HG02759 (cell line): ENCODE measurements at regions not wholly inside any gene's neighbourhood (a gene's known extent, or its start where the extent isn't known, plus 50 kb on each side); places are given as distances from the start of the nearest gene placed in this dataset.
"Not testable (repeated sequence)": the region's sequence is repeated elsewhere in the genome, so short reads cannot be mapped to it uniquely, and the experiment has no call there.

Experiments
- ATAC-seq: cut with Tn5 transposase; IDR thresholded peaks from one replicate; pipeline ENCODE4 v1.9.1; 2021; ENCODE audit warnings: mild to moderate bottlenecking, moderate library complexity; ENCODE audit not compliant: unreplicated experiment

DNA sequence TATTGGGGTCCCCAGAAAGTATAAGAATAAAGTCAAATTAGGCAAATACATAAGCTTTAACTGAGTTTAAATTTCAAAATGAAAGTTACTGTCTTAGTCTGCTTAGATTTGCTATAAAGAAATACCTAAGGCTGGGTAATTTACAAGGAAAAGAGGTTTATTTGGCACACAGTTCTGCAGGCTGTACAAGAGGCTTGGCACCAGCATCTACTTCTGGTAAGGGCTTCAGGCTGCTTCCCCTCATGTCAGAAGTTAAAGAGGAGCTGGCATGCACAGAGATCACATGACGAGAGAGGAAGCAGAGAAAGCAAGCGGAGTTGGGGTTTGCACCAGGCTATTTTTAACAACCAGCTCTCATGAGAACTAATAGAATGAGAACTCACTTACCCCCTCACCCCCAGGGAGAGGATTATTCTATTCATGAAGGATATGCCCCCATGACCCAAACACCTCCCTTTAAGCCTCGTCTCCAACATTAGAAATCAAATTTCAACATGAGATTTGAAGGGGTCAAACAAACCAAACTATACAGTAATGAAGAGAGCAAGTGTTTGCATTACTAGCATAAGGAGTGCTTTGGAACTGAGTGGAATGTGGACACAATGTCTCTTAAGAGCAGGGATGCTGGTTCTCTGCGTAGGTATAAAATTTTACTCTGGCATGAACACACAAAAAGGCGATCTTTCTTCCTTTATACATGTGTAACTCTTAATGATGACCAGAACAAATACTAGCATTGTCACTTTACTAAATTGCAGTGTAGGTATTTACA, 292.8 kb upstream of the PMFBP1 start:
- no peak for ATAC-seq

DNA sequence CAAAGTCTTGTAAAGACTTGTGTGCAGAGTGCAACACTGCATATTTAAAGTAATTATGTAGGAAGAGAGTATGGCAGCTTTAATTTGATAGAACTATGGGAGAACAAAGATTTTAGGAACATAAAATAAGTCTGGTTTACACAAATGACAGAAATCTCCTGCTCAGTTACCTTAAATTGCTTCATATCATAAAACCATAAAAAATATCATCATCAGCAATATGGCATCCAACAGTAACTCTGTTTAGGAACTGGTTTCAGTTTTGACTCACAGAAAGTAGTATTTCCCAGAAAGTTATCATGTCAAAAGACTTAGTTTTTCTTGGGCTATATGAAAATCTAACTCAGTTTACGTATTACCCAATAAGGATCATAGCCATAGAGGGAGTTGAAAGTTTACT, 292.1 kb upstream of the PMFBP1 start:
- ATAC-seq = no peak

DNA sequence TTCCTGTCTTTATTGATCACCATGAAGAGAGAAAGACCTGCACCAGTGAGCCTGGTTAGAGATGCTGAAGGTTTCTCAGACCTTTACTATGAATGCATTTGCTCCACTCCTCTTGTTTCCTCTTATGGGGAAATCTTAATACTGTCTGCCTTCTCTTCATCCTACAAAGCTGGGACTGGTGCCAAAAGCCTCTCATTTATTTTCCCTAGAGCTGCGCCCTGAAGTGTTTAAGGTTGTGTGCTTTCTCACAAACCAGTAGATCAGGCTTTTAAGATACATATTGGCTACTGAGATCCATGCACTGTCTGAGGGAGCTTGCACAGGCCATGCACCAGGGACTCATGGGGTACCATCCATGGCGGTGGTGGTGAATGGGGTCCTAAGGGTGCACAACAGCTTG, 286.1 kb upstream of the PMFBP1 start:
- ATAC-seq = no peak

DNA sequence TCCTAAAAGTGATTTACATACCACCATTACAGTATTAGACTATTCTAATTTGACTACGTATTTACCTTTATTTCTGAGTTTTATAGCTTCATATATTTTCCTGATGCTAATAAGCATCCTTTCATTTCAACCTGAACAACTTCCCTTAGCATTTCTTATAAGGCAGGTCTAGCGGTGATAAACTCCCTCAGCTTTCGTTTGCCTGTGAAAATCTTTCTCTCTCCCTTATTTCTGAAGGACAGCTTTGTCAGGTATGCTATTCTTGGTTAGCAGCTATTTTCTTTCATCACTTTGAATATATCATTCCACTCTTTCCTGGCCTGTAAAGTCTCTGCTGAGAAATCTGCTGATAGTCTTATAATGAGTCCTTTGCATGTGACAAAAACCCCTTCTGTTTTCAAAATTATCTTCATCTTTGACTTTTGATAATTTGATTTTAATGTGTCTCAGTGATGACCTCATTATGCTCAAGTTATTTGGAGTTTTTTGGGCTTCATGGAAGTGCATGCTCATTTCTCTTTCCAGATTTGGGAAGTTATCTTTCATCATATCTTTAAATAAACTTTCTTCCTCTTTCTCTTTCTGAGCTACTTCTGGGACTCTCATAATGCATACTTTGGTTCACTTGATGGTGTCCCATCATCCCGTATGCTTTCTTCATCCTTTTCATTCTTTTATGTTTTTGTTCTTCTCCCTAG, 285.4 kb upstream of the PMFBP1 start:
- ATAC-seq = no peak

DNA sequence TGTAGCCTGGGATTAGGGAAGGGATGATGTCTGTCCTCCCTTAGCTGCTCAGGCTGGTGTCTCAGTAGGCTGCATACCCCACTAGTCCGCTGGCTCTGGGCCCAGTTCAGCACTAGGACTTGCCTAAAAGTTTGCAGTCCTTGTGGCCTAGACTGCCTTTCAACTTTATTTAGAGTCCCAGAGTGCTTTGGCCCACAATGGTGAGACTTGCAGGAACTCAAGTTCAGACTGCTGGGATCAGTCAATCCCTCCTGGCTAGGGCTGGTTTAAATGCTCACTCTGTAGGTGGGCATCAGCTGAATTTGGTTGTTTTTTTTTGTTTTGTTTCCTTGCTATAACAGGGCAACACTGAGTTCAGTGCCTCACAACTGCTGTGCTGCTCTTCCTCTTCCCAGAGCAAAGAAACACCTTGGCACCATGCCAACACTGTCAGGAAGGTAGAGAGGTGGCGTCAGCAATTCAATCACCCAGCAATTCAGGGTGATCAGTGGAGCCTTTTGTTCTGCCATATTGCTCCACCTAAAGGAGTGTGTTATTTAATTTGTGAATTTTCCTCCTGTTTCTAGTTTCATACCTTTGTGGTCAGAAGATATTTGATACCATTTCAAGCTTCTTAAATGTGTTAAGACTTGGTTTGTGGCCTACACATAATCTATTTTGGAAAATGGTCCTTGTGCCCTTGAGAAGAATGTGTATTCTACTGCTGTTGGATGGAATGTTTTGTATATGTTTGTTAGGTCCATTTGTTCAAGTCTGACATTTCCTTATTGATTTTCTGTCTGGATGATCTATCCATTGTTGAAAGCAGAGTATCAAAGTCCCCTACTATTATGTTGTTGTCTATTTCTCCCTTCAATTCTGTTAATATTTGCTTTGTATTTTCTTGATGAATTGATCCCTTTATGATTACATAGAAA, 284.0 kb upstream of the PMFBP1 start:
- ATAC-seq = no peak

DNA sequence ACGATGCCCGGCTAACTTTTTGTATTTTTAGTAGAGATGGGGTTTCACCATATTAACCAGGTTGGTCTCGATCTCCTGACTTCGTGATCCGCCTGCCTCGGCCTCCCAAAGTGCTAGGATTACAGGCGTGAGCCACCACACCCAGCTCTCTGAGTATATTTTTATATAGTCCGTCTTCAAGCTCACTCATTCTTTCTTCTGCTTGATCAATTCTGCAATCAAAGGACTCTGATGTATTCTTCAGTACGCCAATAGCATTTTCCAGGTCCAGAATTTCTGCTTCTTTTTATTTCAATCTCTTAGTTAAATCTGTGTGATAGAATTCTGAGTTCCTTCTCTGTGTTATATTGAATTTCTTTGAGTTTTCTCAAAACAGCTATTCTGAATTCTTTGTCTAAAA, 281.9 kb upstream of the PMFBP1 start:
- ATAC-seq = not testable (repeated sequence)

DNA sequence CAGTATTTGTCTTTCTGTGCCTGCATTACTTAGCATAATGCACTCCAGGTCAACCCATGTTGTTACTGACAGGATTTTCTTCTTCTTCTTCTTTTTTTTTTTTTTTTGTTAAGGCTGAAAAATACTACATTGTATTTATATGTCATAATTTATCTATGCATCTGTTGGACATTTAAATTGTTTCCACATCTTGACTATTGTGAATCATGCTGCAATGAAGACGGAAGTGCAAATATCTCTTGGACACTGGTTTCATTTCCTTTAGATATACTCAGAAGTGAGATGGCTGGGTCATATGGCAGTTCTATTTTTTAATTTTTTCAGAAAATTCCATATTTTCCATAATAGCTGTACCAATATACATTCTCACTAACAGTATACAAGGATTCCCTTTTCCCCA, 272.7 kb upstream of the PMFBP1 start:
- no peak for ATAC-seq

DNA sequence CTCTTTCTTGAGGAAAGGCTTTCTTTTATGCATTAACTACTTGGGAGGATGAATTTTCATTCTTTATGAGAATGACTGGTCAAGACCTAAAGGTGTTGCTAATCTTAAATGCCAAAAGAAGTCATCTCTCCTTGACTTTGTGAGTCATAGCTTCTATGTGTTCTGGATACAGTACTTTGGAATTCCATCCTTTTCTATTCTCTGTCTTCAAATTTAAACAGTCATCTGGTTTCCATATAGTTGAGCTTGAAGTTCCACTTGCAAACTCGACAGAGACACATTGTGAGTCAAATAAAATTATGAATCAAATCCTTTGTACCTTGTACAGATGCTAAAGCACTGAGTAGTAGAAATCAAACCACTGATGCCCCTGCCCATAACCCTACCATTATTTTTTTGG, 271.9 kb upstream of the PMFBP1 start:
- no peak for ATAC-seq

DNA sequence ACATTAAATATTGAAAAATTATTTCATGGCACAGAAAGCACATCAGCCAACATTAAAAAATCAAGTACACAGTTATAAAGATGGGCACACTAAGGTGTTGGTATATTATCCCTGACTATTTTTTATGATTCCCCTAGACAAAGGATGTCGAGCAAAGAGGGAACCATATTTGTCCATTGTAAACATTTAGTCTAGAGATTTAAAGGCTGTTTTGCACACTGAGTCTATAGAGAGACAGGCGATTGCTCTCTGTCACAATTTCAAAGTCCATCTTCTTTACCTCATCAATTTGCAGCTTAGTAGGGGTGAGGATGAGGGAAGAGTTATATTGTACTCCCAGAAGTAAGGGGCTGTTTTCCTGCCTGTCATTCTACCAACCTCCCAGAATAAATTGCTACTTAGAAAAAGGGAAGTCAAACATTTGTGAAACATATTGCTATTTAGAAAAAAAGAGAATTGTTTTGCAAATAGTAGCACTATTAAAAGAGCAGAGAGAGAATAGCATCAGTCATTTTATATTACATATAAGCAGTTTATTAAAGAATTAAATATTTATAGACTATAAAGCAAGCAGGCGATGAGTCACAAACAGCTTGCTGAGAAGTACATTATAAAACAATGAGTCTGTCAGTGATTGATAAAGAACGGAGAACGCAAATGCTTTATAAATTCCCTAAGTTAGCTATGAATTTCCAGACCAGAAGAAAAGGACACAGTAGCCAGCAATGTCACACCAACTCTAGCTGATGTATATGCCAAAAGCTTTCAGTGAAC, 270.6 kb upstream of the PMFBP1 start:
- no peak for ATAC-seq

DNA sequence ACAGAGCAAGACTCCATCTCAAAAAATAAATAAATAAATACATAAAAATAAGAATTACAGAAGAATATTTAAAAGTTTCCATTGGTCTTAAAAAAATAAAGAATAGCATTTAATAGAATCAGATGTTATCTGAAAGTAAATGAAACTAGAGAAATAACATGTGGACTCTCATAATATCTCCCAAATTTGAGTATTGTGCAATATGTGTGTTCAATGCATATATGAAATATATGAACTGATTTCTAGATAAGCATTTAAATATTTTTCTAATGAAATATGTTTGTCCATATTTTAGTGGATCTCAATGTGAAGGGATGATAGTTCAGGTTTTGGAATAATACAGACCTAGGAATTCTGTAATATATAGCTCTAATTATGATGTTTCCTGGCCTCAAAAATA, 265.9 kb upstream of the PMFBP1 start:
- no peak for ATAC-seq

DNA sequence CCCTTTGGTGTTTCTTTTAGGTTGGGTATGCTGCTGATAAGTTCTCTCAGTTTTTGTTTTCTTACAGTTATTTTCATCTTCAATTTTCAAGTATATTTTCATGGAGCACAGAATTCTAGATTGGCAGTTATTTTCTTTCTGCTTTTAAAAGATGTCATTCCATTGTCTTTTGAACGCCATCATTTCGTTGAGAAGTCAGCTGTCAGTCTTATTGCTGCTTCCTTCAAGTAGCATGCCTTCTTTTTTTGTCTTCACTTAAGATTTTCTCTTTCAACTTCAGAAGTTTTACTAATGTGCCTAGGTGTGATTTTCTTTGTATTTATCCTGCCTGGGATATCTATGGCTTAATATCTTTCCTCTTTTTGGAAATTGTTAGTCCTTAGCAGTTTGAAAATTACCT, 262.2 kb upstream of the PMFBP1 start:
- no peak for ATAC-seq

DNA sequence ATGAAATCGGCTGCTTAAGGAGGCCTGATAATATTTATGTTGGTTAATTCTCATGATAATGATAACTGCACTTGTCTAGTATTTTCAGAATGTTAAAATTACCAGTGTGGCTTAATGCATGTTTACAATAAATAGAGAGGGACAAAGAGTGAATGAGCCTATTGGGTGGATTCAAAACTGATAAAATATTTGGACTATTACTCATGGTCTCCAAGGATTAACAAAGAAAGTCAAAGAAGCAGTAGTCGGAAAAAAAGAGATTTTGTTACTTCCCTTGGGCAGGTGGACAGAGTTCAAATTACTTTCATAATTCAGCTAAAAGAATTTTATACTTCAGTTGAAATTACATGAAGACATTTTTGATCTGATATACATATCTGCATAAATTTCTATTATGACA, 258.2 kb upstream of the PMFBP1 start:
- ATAC-seq = no peak

DNA sequence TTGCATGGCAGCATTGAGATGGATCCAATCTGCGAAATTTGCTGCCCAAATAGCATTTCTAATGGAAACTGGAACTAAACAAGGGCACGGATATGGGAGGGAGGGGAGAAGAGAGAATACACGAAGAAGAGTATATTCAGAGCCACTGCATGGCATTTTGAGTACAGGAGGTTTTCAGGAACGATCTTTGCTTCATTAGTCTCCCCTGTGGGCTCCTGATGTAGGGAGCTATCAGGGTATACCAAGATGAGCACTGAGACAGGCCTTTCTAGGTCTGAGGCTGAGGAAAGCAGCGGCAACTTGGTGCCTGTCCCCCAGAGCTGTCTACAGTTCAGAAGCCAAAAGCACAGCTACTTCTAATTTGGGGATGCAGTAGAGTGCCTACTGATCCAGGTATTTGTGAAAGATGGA, 257.7 kb upstream of the PMFBP1 start:
- no peak for ATAC-seq

DNA sequence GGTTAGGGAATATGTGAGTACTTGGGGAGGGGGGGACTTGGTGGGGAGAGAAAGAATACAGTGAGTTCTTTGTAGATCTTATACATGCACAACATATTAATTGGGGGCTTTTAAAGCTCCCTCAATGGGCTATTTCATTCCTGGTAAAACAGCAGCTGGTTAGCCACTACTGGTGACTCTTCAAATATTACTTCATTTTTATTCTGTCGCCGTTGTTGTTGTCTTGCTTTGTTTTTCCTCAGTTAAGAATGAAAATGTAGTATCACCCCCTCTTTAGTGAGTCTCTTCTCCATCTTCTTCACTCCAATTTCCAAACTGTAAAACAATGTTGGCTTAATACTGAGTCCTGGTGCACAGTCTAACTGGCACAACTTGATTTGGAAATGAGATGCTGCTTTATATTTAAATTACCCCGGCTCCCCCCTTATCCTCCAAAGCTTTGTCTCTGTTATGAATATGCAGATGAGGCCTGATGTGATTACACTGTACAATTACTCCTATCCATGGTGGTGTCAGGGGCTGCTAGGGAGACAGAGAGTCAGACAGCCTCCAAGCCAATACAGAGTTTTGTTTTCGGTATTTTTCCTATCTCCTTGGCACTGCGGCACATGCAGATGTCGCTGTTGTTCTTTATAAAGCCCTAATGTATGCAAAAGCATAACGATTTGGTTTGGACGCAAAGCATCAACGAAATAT, 256.9 kb upstream of the PMFBP1 start:
- ATAC-seq = no peak

DNA sequence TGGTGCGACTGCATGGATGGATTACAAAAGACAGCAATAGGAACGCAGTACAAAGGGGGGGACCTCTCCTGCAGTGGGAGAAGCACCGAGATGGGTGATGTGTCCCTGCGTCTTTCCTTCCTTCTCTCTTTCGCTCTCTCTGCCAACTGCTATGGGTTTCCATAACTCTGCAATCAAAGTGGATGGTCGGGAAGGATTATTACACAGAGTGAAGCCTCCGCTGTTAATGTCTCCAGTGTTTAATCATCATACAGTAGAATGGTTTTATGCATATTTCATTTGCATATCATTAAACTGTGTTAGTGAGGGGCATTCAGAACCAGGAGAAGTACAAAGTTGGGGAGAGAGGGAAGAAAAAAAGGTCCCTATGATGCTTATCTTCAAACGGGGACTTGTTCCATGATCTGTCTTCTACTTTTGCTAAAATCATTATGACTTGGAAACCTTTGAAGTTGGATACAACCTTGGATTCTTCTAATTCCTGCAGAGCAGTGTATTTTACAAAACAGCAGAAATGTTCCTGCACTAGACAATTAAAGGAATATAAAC, 255.9 kb upstream of the PMFBP1 start:
- ATAC-seq = no peak

DNA sequence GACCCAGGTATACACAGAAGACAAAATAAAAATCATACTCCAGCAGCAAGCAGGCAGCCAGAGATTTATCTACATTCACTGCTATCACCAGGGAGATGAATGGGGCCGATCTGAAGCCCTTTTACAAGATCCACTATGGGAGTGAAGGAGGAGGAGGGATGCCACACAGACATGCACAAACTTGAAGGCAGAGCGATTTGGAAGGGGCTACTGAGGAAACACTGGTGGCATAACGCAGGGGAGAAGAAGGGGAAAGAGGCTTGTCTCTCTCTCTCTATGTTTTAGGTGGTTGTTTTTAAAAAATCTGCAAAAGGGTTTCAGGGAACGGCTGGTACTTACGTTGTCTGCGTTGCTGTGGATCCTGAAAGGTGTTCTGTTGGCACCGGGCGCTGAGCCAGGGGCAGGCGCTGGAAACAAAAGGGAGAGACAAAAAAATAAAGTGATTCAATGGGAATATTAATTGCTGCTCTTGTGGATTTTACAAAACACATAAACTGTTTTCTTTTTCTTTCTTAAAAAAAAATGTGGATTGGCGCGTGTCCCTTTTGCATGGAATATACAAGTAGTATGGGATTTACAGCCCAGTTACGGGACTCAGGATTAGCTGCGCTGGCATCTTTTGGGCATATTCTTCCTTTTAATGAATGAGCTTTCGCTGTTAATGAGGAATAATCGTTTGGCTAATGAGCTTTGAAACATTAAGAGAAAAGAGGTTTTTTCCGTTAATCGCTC, 255.3 kb upstream of the PMFBP1 start:
- no peak for ATAC-seq

DNA sequence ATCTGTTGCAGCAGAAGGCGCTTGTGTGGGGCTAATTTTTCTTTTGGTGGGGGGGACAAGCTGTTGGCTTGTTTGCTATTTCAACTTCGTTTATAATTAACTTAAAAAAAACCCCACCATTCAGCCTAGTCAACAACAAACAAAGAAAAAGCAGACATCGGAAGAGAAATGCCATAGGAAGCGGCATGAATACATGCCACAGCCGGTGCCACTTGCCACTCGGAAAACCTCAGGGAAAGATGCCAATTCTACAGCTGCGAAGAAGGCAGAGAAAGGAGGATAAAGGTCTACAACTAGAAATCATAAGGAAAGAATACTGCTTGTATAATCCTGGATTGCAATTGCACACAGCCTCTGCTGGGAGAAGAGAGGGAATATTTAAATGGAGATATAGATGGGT, 254.4 kb upstream of the PMFBP1 start:
- ATAC-seq = no peak

DNA sequence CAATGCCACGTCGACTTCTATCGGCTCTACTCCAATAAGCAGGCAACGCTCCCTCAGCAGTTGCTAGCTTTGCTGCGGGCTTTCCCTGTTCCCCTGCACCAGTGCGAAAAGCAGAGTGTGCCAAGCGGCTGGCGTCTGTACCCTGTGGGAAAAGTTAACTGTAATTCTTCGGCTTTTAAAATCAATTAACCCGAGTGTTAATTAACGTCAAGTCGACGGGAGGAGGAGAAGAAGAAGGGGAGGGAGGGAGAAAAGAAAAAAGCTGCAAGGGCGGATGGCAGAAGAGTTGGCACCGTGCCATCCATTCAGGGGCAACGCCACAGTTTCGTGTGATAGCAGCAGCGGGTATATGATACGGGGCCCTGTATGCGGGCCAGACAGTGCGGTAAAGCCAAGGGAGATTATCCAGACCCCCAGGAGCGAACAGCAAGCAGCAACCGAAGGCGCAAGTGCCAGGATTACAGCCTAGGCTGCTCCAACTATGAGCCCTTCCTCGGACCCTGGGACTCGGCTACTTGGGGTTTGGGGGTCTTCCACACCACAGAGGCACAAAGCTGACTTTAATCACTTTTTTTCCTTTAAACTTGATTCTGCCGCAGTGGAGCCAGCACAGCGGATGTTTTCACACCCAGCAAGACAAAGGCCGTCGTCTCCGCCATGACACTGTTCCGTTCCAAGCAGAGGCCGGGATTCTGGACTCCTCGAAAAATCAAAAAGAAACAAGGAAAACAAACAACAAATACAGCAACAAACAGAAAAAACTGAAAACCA, 253.8 kb upstream of the PMFBP1 start:
- ATAC-seq = no peak

DNA sequence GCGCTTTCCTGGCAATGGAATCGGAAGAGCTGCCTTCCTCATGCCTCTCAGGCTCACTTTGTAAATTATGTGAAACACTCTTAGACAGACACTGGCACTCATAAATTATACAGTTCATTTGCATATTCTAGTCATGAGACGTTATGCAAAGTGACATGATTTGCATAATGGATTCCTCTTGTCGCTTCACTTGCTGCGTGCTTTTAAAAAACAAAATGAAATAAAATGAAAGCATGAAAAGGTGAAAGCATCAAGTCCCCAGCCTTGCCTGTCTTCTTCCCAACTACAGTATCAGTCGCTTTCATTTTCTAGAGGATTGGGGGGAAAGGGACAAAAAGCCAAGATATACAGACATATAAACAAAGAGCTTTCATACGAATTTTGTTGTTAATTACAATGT, 252.8 kb upstream of the PMFBP1 start:
- no peak for ATAC-seq
